GM04503 (cell line): ENCODE measurements at regions not wholly inside any gene's neighbourhood (a gene's known extent, or its start where the extent isn't known, plus 50 kb on each side); places are given as distances from the start of the nearest gene placed in this dataset.

Experiments
- DNase-seq: peaks from one replicate; pipeline ENCODE4 v3.0.0-alpha.2; 2012; ENCODE audit warnings: low read depth

DNA sequence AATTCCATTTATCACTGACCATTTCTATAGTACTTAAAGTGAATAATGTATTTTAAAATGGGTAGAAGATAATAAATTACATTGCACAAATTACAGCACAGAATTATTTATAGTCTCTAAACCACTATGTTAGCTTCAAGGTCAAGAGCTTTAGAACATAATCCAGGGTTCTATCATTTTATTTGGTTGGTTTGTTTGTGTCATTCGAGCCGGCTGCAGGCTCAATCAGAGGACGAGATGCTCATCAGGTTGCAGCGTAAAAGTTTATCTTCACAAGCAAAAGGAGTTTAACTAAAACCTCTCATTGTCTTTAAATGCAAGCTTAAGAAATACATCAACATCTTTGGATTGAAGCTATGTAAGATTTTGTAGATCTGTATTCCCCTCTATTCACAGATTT, 523.8 kb downstream of the EFNA5 start:
- DNase-seq = no peak

DNA sequence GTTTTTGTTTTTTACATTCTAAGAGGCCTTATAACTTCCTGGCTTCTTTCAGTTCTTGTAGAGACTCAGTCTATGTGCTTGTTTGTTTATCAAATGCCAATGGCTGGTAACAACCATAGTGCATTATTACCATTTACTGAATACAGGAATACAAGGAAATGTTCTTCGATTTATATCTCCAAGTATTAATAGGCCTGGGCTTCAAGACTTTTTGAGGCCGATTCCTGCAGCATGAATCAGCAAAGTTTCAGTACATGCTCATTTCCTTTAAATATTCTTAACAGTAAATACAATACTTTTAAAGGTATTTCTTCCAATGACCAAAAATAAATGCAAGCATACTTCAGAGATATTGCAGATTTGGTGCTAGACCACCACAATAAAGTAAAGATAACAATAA, 535.3 kb downstream of the EFNA5 start:
- DNase-seq = no peak

DNA sequence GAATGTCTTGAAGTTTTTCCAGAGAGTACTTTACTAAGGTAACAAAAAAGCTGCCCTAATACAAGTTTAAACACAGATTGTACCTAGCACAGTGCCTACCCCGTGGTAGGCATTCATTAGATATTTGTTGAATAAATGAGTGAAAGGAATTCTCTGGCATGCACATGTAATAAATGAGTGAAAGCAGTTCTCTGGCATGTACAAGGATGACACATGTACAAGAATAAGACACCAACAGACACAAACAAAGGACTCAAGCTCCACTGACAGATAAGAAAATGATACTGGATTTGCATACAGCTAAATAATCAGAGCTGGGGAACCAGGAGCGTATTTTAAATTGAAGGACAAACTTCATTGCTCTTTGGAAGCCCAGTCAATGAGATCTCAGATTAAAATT, 535.8 kb downstream of the EFNA5 start:
- DNase-seq = no peak

- no peak for DNase-seq
These were observed 541.7 kb downstream of the EFNA5 start for GRCh38 chr5:107129051-107129450.

DNA sequence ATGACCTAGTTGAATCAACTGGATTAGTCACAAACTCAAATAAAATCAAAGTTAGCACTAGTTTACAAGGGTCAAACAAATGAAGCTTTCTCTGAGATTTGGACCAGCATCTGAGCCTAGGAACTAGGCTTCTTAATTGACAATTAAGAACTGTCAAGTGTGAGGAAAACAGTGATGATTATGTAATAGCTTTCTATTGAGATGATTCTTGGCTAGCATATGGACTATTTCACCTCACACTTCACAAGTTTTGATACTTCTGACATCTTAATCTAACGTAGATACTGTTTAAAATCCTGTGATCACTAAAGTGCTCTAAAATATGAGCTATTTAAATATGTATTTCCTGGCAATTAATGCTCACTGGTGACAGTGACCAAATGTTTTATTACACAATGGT, 542.9 kb downstream of the EFNA5 start:
- no peak for DNase-seq

DNA sequence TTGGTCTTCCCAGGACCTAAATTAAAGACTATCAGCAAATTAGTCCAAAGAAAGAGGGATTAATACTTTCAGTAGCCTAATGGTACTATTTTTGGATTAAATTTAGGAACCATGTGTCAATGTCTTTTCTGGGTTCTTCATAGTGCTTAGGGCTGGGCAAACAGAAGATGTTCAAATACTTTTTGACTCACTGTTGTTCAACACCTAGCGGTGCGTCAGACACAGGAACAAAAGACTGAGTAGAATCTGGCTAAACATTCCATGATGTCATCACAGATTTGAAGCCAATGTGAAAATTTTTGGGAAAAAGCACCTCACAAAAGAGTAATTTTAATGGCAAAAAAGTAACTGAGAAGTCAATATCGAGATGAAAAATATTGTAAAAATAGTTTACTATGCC, 544.4 kb downstream of the EFNA5 start:
- DNase-seq = no peak

- no peak for DNase-seq
These were observed 546.4 kb downstream of the EFNA5 start for GRCh38 chr5:107124376-107124775.

- DNase-seq = no peak
These were observed 547.7 kb downstream of the EFNA5 start for GRCh38 chr5:107123014-107123413.

DNA sequence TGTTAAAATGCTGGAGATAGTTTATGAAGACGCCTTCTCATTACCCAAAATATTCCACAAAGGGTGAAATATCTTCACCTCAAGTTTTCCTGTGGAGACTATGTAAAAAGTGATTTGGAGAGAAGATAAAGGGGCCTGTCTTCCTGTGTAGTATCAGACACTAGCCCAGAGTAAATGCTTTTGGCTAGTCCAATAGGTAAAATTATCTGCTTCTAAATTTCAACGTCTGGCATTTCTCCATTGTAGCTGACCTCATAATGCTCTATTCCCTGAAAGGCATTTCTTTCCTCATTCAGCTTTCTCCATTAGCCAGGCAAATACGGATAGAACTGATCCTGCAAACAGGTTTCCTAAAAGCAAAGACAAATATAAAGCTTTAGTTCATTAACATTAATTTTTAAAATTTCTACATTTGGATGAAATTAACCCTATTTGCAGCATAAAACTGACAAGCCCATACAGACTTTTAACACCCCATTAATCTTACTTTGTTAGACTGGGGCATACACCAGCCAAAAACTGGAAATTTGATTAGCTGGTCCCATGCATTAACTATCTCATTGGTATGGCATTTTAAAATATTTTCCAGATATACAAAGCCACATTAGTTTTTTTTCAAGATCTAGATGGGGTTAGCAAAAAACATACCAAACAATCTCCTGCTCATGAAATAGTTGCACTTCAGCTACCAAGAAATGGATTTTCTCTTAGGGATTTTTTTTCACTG, 548.8 kb downstream of the EFNA5 start:
- DNase-seq = no peak

GRCh38 chr5:107119656-107120055, 551.1 kb downstream of the EFNA5 start:
- no peak for DNase-seq

GRCh38 chr5:107118184-107119019, 552.3 kb downstream of the EFNA5 start:
- no peak for DNase-seq

GRCh38 chr5:107112216-107112615, 558.5 kb downstream of the EFNA5 start:
- no peak for DNase-seq

- DNase-seq = no peak
These were observed 566.4 kb downstream of the EFNA5 start for GRCh38 chr5:107104040-107104995.

GRCh38 chr5:107103522-107103921, 567.2 kb downstream of the EFNA5 start:
- no peak for DNase-seq

- no peak for DNase-seq
These were observed 570.6 kb downstream of the EFNA5 start for GRCh38 chr5:107100121-107100520.

DNA sequence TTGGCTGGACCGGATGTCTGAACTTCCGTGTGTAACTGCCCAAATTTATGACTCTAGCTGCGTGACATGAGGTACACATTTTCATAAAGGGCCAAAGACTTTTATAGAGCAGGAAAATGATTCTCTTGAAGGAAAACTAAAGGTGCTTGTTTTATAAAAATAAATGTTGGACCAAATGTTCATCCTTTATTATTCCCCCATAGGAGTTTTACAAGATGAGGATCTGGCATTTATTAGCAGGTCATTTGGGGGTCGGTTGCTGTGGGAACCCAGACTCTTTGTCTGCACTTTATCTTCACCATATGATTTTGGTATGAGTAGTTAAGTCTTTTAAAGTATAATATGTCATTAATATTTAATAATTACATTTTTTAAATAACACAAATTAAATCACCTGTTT, 571.2 kb downstream of the EFNA5 start:
- DNase-seq = no peak

DNA sequence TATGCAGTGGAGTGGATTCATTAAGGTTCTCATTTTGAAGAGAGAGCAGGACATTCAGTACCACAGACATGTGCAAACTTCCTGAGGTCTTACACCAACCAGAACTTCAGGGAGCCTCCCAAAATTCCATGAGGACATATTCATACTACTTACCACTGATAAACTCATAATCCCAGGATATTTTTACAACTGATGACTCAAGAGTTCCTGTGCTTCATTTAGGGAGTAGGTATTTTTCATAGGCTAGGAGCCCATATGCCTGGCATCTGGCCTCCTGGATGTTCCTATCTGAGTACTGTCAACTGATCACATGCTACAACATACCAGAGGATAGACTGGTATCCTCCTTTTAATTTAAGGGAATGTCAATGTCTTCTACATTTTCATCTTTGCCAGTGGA, 578.0 kb downstream of the EFNA5 start:
- DNase-seq = no peak

DNA sequence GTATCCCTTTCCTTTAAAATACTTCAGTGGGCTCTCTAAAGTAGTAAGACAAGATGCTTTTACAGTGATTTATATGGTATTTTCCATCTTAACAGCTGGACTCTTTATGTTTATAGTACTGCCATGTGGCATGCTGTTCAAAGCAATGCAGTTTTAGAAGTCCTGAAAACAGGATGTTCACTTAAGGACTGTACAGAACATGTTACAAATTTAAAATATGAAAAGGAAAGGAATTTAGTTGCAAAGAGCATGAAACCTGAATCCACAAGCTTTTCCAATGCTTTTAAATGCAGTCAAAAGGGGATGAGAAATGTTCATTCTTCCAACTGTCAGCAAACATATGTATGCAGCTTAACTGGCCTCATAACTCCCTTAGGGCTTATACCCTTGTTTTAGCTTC, 580.2 kb downstream of the EFNA5 start:
- no peak for DNase-seq

- no peak for DNase-seq
These were observed 581.8 kb downstream of the EFNA5 start for GRCh38 chr5:107088907-107089306.

- no peak for DNase-seq
These were observed 585.2 kb downstream of the EFNA5 start for GRCh38 chr5:107085572-107085971.

GRCh38 chr5:107074996-107075395, 595.7 kb downstream of the EFNA5 start:
- DNase-seq = no peak

DNA sequence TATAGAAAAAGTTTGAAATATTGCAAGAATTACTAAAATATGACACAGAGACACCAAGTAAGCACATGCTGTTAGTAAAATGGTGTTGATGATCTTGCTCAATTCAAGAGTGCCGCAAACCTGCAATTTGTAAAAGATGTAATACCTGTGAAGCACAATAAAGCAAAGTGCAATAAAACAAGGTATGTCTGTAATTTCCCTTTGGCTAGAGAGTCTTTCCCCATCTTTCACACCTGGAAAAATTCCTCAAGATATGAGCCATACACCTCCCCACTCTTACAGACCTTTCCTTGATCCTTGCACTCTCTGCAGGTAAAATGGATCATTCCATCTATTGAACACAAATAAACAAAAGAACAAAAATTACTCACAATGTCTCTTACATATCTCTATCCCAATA, 597.8 kb downstream of the EFNA5 start:
- no peak for DNase-seq
